CD4-positive, alpha-beta T cell treated with Interferon gamma for 1 hour (primary cell): ENCODE measurements at regions not wholly inside any gene's neighbourhood (a gene's known extent, or its start where the extent isn't known, plus 50 kb on each side); places are given as distances from the start of the nearest gene placed in this dataset.

Source experiments
- DNase-seq: peaks from one replicate; pipeline ENCODE4 v3.0.0-alpha.2; 2020

DNA sequence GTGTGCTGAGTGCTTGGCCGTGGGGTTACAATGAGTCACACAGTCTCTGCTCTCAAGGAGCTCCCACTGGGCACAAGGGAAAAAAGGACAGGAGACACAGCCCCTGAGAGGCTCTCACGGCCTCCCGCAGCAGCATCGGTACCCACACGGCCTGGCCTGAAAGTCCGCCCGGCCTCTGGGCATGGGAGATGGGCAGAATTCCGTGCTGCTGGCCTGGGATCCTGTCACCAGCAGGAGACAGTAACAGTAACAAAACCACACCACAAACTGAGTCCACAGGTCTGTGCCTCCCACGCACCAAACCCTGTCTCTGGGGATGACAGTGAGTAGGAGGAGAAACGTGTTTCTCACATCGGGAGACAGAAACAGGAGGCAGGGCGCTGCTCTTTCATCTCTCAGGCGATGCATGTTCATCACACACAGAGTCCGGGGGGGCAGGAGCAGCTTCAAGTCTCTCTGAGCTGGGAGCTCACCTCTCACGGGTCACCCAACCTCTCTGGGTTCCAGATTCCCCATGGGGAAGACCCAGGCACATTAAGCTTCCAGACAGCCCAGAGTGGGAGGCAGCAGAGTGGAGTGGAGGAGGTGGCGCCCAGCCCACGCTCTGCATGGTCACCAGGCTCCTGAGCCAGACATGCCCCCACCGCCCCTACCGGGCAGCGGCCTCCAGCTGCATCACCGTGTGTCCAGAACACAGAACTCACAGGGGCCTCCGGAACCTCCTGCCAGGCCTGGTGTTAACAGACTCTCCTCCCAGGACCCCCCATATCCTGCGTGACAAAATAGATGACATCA, 124.7 kb upstream of the VSTM2B start:
- DNase-seq = no peak

DNA sequence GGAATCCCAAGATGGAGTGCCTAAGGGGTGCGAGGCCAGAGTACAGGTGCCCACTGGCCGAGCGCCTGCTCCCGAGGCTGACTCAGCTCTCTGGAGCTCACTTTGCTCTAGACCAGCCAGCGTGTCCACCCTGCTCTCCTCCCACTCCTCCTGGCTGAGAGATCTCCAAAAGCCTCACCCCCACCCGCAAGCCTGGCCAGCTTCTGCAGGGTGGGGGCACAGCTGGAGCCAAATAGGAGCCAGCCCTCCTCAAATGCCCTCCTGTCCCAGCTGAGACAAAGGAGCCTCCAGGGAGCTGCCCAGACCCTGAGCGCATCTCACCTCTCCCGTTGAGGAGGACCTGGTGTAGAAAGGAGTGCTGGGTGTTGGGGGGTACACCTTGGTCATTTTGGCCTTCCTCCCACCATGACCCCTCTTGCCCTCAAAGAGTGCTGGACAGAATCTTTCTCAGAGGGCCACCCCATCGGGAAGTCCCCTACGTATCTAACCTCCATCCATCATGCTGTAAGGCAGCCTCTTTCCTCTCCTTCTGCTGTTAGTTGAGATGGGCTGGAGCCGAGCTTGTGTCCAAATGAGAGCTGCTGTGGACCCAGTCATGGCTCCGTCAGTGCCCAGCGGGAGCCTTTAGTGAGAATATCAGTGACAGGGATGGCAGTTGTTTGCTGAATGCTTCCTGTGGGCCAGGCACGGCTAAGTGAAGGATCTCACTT, 123.9 kb upstream of the VSTM2B start:
- DNase-seq = no peak

DNA sequence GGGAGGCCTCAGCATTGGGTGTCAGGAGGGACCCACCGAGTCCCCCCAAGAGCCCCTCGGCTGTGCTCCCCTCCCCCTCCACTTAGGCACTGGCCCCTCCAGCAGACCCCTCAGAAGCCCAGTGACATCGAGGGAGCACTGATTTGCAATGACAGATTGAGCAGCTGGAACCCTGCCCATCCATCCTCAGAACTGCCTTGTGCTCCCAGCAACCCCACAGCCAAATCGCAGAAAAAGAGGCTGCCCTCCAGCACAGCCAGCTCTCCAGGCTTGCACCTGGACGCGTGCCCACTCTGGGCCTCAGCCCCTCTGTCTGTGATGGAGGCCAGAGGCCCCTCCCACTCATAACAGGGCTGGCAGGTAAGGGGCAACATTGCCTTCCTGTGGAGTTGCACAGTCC, 123.2 kb upstream of the VSTM2B start:
- no peak for DNase-seq

DNA sequence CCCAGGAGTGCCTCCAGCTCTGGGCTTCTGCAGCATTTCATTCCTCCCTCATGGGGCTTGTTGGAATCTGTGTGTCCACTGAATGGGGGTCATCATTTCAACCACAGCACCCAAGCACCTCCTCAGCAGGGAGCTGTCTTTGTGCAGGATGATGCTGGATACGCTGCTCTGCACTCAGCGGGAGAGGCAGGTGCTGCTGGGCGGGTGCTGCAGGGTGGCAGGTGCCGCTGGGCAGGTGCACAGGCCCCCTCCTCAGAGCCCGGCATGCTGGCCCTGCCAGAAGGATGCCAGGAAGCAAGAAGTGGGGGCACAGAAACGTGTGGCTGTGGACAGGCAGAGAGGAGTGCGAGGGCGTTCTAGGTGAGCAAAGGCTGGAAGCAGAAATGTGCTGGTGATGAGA, 121.8 kb upstream of the VSTM2B start:
- DNase-seq = no peak

DNA sequence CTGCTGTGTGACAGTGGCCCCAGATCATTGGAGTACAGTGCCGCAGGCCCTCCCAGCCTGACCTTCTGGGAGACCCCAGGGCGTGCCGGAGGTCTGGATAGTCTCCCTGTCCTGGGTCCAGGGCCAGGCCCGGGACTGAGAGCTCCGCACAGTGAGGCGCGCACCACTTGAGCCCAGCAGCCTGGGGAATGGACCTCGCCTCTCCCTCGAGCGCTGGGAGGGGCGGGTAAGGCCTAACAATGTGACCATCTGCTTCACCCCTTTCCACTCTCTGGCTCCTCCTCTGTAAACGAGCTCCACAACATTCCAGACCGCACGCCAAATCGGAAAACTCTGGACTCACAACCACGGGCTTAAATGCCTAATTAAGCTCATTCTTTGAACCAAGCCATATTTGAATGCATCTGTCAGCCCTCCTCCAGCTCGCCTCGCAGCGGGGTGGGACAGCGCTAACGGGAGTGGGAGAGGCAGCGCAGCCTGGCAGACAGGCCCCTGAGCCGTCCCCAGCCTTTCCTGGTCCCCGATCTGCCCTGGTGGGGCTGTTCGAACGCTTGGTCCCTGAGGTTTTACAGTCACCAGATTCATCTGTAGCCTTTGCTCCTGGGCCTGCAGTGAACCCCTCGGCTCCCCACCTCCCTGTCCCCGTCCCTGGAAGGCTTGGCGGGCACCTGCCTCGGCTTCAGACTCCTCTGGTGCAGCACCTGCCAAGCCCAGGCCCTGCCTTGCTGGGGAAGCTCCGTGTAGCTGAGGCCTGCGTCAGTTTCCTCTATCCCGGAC, 120.7 kb upstream of the VSTM2B start:
- DNase-seq = no peak

DNA sequence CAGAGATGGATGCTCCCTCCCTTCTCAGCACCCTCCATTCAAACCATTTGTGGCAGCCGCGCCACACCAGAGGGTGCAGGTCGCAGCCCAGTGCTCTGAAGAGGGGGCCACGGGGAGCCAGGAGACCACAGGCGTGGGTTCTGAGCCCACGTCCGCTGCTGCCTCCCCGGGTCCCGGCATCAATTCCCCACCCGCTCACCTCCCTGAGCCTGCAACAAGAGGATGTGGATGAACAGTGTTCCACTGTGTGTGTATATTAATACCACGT, 120.1 kb upstream of the VSTM2B start:
- no peak for DNase-seq

DNA sequence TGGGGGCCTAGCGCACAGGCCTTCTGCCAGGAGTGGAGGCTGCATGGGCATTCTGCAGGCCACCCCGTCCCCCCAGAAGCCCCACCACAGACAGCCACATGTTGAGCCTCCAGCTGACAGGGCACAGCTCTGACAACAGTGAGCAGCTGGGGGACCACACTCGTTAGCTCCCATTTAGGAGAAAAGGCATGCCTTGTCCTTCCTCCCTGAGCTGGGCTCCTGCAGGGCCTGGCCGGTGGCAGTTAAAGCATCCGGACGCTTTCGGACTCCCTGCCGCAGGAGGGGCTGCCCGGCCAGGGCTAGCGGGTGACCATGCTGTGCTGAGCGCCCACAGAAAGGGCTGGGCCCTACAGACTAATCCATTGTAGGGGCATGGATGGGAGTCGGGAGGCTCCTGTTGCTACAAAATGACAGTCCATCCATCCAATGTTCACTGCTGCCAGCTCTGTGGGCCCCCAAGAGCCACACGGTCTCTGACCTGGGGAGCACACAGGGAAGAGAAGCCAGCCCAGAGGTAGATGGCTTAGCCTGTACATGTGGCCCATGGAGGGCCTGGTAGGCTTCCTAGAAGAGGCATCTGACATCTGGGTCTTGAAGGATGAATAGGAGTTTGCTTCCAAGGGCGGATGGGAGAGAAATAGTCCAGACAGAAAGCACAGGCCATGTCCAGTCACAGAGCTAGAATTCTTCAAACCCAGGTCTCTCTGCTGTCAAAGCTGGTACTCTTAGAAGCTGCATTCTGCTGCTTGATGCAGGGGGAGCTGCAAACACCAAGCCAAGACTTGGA, 116.5 kb upstream of the VSTM2B start:
- no peak for DNase-seq

DNA sequence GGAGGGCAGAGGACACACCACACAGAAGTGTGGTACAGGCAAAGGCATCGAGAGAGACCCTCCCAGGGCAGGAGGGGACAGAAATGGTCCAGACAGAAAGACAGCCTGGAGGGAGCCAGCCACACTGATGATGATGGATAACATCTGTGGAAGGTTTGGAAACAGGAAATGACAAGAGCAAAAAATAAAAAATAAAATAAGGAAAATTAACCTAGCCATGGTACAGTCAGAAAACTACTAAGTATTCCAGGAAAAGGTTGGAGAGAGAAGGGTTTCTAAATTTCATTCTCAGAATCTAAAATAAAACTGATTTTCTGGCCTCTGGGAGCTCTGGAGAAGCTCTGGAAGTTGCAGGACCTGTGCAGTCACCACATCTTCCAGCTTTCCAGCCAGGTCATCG, 115.2 kb upstream of the VSTM2B start:
- no peak for DNase-seq

DNA sequence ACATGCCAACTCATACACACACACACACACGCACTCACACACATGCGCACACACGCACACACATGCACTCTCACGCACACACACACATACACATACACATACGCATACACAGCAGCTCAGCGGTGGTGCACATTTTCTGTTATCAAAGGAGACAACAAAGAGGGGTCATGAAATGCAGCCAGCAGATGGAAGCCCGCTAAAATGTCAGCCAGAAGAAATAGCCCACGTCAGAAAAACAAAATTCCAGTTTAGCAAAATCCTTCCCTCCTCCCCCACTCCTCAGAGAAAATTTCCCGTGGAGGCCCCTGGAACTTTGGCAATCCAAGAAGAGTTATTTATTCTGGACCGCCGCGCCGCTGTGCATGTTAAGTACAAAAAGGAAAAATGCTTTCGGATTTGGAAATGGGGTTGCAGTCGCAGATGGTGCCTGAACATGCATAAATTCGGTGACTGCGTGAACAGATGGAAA, 114.6 kb upstream of the VSTM2B start:
- no peak for DNase-seq

DNA sequence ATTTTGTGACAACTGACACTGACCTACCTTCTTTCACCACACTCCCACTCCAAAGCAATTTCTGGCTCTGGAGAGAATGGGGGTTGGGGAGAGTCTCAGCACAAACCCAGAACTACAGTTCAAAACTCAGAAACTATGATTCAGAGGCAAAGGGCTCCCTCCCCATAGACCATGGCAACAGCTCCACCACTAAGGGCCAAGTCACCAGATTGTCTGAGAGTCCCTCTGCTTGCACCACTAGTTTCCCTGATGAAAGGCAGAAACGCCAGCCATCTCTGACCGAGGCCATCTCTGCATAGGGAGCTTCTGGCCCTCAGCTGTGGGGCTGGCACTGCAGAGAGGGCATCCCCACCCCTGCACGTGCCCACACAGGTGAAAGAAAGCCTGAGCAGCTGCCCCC, 112.4 kb upstream of the VSTM2B start:
- no peak for DNase-seq

DNA sequence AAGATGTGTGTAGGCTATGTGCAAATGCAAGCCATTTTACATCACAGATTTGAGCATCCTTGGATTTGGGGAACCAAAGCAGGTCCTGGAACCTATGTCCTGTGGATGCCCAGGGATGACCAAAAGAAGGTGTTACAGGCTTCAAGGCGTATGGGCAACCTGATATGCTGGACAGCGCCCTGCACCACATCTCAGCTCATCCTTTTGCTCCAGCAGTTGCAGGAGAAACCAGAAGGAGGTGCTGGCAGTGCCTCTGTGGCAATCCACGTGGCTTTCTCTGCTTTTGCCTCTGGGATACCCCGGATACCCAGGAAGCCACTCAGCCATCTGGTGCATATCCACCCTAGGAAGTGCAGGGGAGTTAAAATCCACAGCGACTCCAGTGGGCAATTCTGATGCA, 110.3 kb upstream of the VSTM2B start:
- DNase-seq = no peak

DNA sequence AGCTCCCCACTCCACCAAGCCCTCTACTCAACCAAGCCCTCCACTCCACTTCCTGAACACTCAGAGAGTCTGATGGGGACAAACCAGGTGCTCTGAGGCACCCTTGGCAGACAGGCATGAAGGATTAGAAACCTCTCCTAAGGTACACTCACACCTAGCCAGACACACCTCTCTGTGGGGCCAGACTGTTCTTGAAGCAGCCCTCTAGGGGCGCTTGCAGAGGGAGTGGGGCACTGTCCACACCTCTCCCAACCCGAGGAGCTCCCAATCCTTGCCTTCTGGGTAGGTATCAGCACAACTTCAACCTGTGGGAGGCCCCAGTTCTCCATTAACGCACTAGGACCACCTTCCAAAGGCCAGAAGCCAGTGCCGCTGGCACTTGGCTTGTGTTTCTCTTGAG, 108.7 kb upstream of the VSTM2B start:
- no peak for DNase-seq

DNA sequence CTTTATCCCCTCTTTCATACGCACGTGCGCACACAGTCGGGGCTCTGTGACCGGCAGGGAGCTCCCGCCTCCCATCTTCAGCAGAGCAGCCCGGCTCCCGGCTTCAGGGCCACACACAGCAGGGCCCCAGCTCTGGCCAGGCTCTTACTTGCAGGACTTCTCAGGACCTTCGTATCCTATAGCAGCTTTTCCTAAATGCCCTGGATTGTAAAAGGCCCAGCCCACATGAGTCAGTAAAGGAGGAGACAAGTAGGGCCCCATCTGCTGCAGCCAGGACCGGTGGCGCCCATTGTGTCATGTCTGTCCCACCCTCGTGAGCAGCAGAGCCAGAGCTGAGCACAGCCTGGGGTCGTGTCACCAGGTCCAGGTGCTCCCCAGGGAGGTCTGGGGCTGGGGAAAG, 107.6 kb upstream of the VSTM2B start:
- no peak for DNase-seq

DNA sequence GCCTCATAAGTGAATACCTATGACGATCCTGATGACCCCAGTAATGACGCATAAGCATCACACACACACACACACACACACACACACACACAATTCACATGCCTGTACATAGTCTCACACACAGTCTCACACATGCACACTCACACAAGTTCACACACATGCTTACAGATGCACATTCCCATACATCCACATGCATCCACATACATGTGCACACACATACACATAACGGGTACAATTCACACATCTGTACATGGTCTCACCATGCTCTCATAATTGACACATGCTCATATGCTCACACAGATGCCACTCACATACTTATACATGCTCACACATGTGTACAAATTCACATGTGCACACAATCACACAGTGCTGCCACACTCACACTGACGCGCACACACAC, 105.7 kb upstream of the VSTM2B start:
- DNase-seq = no peak

DNA sequence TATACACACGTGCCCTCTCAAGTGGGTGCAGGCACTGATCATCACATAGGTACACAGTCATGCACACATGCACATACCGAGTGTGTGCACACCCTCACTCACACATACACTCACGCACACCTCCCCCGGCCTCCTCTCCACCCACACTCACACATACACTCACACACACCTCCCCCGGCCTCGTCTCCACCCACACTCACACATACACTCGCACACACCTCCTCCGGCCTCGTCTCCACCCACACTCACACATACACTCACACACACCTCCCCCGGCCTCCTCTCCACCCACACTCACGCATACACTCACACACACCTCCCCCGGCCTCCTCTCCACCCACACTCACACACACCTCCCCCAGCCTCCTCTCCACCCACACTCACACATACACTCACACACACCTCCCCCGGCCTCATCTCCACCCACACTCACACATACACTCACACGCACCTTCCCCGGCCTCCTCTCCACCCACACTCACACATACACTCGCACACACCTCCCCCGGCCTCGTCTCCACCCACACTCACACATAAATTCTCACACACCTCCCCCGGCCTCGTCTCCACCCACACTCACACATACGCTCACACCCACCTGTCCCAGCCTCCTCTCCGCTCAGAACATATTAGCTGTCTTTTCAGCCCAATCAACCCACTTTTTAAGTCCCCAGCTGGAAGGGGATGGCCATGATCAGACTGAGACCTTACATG, 105.2 kb upstream of the VSTM2B start:
- DNase-seq = no peak

DNA sequence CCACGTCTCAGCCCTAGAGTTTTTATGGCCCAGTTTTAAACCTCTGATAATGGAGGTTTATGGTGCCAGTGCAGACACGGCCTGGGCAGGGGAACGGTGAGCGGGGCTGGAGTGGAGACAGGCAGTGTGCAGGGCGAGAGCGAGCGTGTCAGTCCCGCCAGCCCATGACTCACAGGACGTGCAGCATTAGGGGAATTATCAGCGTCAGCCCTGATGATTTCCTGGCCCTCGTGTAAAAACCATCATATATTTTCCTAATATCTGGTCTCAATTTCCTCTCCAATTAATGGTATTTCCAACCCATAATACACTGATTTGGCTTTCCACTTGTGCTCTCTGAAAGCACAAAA, 104.6 kb upstream of the VSTM2B start:
- no peak for DNase-seq

DNA sequence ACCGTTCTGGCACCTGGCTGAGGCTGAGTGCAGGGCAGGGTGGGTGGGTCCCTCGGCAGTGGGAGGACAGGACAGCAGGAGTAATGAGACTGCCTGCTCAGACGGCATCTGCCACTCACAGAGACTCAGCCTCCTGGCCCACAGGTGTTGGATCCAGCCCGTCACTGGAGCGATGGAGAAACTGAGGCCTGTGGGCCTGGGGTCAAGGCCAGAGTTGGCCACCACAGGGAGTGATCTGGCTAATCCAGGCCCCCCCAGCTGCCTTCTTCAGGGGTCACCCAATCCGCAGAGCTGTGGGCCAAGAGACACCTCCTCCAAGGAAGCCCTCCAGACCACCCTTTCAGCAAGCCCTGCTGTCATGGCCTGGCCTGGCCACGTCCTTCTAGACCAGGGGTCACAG, 103.7 kb upstream of the VSTM2B start:
- DNase-seq = no peak

DNA sequence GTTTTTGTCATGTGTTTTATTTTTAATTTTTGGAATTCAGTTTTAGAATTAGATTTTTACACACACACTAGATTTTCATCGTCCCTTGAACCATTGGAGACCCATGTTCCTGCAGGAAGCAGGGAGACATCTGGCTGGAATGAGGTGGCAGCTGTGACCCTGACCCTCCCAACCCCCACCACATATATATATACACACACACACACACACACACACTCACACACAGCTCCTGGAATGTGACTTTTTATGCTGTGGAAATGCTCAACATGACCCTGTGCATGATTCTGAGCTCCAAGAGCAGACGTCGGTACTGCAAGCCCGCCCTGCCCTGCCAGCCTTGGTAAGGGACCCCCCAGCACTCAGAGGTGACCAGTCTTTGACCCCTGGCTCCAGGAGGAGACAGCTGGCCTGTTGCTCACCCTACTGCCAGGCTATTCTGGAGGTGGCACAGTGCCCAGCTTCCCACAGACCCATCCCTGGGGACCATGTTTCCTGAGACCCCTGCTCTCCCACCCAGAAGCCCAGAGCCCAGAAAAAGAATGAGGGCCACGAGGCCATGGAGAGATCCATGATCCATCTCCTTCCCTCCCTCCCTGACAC, 103.2 kb upstream of the VSTM2B start:
- DNase-seq = no peak

DNA sequence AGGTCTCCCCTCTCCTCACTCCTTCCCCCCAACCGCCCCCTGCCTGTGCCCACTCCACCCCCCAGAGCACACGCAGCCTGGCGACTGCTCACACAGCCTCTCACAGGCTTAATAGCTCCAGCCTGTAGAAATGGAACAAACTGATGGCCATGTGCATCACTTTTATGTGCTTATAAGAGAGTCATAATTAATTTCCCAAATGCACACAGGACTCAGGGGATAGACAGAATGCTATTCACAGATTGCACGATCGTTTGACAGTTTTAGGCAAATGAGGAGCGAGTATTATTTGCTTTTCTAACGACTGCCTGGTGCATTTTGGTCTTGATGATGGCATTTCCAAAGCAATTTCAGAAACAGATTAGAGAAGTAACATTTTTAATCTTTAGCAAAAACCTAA, 97.7 kb upstream of the VSTM2B start:
- DNase-seq = no peak

DNA sequence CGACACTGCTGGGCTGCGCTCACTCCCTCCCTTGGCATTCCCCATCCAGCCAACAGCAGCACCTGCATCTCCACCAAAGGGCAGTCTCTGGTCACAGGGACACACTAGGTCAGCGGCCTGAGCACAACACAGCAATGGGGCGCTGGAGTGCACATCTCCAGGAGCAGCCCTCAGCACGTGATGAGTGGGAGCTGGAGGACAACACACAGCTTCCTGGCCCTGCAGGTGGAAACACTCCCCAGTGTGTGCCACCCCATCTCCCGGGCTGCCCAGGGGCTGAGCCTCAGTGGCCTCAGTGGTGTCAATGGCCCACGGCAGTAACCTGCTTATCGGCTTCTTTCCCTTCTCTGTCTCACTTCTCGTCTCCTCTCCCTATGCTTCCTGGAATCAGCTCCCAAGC, 96.8 kb upstream of the VSTM2B start:
- DNase-seq = no peak

DNA sequence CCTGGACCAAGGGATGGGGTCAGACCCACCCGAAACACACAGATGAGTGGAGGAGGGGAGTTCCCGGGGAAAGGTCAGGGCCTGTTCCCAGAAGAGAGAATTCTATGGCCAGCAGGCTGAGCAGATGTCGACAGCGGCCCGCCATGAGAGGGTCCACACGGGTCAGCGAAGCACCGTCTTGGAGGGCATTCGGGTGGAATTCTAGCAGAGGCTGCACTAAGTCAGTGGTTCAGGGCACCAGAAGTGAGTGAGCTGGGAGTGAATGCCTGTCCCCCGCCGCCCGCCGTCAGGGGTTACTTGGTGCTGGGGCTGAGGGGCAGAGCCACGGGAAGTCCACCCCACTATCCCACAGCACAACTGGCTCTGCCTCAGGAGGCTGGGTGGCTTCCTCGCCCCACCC, 96.2 kb upstream of the VSTM2B start:
- DNase-seq = no peak

DNA sequence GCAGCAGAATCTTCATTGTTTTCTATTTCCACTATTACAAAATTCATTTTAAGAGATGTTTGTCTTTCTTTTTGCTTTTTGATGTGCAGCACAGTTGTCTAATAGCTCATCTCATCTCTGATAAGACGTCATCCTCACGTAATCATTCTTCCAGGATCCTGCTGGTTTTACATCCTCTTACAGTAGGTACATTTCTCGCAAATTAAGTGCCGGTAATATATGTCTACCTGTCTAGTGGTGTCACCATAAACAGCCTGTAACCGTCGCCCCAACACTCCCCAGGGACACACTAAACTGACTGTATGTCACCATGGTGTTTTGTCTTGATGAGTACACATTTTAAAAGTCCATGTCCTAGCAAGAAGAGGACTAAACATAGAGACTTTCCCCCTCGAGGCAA, 94.5 kb upstream of the VSTM2B start:
- DNase-seq = no peak
